HG03520 (cell line): ENCODE measurements at regions not wholly inside any gene's neighbourhood (a gene's known extent, or its start where the extent isn't known, plus 50 kb on each side); places are given as distances from the start of the nearest gene placed in this dataset.

Experiments
- ATAC-seq: cut with Tn5 transposase; IDR thresholded peaks from one replicate; pipeline ENCODE4 v1.9.1; 2021; ENCODE audit warnings: mild to moderate bottlenecking, moderate library complexity; ENCODE audit not compliant: unreplicated experiment

DNA sequence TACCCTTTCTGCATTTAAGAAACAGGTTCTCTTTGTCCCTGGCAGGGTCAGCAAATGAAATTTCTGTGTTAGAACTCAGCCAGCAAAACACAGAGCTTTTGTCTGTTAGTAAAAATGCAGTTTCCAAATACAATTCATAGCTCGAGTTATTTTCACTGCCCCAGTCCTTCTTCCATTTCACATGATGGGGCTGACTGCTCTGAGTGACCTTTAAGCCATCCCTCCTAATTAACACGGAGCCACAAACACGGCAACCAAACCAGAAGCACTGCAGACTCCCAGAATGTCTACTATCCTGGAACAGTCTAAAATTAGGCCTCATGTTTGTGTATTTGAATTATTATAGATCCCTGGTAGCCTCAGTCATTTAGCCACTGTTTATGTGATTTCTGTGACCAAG lies 99.1 kb upstream of the RGS4 start:
- ATAC-seq: no peak

DNA sequence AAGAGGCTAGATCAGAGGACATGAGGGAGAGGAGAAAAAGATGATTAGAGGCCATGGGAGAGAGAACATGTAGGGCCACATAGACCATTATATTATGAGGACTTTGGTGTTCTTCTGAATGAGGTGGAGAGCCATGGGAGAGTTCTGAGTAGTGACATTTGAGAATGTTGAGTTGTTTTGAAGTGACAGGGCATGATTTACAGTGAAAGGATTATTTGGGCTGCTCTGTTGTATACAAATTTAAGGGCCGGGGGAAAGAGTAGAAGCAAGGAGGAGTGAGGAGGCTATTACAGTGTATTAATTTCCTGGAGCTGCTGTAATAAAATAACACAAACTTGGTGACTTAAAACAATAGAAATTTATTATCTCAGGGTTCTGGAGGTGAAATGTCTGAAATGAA lies 102.5 kb upstream of the RGS4 start:
- no peak for ATAC-seq

- ATAC-seq: no peak
These were observed 103.9 kb upstream of the CCDC190 start for GRCh38 chr1:162964901-162965300.

- no peak for ATAC-seq
These were observed 95.9 kb upstream of the CCDC190 start for GRCh38 chr1:162956922-162957321.

- no peak for ATAC-seq
These were observed 93.8 kb upstream of the CCDC190 start for GRCh38 chr1:162954824-162955223.

- ATAC-seq: no peak
These were observed 92.0 kb upstream of the CCDC190 start for GRCh38 chr1:162952956-162953355.

DNA sequence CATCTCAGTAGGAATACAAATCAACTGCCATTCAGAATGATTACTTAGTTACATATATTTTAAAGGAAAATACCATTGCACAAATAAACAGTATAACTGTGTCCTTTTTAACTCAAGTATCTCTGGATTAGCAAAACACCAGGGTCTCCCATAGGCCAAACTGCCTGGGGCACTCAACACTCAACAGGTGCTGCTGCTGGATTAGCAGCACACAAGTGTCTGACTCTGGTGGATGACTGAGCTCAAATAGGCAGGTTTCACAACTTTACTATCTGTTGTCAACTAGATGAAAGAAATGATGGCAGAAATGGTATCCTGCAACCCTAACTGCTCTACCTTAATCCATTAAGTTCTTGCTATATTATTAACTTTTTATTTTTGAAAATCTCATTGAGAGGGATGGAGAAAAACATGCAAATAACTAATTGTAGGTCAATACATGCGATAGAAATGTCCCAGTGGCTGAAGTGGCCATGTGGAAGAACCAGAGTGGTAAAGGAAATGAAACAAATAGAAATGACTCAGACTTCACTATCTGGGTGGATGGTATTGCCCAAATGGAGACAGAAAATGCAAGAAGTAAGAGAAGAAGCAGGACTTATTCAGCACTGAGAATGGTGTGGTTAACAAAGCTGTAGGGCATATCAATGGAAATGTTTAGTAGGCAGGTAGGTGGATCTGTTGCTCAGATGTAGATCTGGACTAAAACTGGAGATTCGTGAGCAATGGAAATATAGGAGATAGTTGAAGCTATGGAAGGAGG lies 90.8 kb upstream of the CCDC190 start:
- peak; percentile 96 for ATAC-seq

DNA sequence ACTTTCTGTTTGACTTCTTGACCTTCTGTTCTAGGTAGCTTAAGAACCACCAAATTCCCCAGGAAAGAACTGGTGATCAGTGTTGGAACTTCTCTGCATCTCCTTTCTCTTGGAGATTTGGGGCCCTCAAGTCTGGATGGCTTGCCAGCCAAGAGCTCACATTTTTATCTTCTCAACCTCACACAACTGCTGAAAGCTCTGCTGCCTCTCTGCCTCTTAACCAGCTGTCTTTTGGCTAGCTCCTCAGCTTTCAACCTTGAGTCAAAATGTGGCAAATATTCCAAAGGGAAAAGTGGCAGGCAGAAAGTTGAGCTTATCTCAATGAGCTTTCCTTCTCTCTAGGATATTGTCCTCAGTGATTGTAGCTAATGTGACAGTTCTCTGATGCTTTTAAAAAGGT lies 89.2 kb upstream of the CCDC190 start:
- ATAC-seq: no peak

GRCh38 chr1:162946701-162947100 lies 85.7 kb upstream of the CCDC190 start:
- no peak for ATAC-seq

- ATAC-seq: no peak
These were observed 84.1 kb upstream of the CCDC190 start for GRCh38 chr1:162944974-162945674.

- ATAC-seq: no peak
These were observed 82.6 kb upstream of the CCDC190 start for GRCh38 chr1:162943622-162944021.

DNA sequence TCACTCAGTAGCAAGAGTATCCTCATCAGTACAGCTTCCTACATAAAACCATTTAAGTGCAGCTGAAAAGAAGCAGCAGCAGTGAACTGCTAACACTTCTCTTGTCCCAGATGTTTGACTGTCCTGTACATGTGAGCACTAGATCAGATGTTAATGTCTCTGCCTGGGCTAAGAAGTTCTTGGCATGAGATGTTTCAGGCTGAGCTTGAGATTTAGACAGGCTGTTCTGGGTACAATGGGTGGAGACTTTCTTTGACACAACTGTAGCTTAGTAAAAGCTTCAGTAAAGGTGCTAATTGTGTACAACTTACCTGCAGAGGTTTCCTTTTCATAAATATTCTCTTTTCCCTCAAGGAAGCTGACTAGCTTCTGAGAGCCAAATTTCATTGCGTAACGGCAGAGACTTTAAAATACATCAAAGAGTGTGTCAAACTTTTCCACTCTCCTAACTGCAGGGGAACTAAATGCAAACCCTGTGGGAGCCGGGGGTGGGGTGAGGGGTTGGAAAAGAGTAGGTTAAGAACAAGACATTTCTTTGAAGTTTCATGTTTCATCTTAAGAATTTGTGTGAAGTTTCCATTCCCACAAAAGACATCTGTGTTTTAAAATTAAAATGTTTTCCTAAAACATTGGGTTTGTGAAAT lies 82.1 kb upstream of the CCDC190 start:
- ATAC-seq: no peak

DNA sequence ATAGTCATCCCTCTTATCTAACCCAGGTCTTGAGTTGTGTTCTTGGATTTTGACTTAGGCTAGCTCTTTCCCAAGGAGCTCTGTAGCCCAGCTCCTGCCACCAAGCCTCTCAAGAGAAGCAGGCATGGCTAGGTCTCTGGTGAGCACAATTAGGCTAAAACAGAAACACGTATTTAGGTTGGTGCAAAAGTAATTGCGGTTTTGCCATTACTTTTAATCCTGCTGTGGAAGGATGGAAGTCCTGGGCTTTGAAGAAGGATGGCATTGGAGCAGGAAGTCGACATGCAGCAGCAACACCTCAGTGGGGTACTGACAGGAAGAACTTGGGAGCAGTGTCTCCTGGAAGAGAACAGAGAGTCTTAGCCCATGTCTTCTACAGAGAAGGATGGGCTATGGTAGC lies 80.0 kb upstream of the CCDC190 start:
- no peak for ATAC-seq

- ATAC-seq: no peak
These were observed 78.1 kb upstream of the CCDC190 start for GRCh38 chr1:162939035-162939434.

- no peak for ATAC-seq
These were observed 76.9 kb upstream of the CCDC190 start for GRCh38 chr1:162937716-162938395.

GRCh38 chr1:162930976-162931560 lies 70.1 kb upstream of the CCDC190 start:
- ATAC-seq: no peak

DNA sequence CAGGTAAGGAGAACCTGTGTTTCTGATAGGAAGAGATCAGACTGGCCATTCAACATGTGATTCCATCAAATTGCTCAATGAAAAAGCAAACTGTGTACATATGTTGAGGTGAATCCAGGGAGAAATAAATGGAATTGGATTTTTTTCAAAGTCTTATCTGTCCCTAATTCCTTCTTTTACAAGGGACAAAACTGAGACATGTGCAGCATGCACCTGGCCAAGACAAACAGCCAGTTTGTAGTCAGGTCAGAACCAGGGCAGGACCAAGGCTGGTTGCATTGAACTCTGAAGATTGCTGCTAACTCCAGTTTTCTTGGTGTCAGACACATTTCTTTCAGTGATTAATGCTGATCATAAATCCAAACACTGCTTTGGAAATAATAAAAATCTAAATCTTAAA lies 69.6 kb upstream of the CCDC190 start:
- ATAC-seq: no peak

GRCh38 chr1:162929177-162929576 lies 68.2 kb upstream of the CCDC190 start:
- no peak for ATAC-seq

- no peak for ATAC-seq
These were observed 67.2 kb upstream of the CCDC190 start for GRCh38 chr1:162928141-162928540.

DNA sequence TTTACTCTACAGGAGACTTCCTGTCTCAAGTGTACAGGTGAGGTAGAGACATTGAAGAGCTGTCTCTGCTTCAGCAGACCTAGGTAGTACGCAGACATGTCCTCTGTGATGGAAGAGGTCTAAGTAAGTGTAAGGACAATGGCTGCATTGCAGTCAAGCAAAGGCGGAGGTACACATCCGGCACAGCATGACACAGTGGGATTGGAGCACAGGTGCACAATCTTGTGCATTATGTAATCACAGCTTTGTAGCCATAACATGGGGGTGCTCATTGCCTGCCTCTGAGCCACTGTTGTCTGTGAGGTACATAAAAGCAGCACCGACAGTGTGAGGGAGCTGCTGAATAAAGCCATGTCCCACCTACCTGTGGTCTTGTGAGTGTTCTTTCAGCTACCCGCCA lies 66.4 kb upstream of the CCDC190 start:
- ATAC-seq: no peak

DNA sequence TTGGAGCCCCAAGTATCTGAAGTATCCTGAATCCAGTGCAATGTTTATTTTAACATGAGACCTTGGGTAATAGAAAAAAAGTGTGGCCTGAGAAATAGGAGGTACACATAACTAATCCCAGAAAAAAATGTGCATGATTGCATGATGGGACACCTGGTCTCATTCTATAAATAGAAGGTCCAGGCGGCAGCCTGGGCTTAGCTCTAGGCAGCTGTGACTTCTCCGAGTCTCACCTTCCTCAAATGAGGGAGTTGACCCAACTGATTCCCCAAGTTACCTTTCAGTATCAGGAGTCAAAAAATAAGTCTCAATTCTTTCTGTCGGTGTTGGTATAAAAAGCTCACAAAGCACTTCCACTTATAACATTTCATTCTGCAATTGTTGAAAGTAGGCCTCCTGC lies 65.9 kb upstream of the CCDC190 start:
- ATAC-seq: no peak
